ENCODE measurements at regions not wholly inside any gene's neighbourhood (a gene's known extent, or its start where the extent isn't known, plus 50 kb on each side); places are given as distances from the start of the nearest gene placed in this dataset.

- DNase-seq (ENCODE audit: low read depth in 2 of 2, low spot score in 1 of 2) = no peak
These were observed 236.5 kb upstream of the SALL3 start for GRCh38 chr18:78743078-78743477.

GRCh38 chr18:78751664-78752063 is 228.0 kb upstream of the SALL3 start:
- no peak for DNase-seq (ENCODE audit: low read depth in 2 of 2, low spot score in 1 of 2)

GRCh38 chr18:78753240-78753639 is 226.4 kb upstream of the SALL3 start:
- DNase-seq (ENCODE audit: low read depth in 2 of 2, low spot score in 1 of 2) = no peak

- DNase-seq (ENCODE audit: low read depth in 2 of 2, low spot score in 1 of 2) = no peak
These were observed 225.1 kb upstream of the SALL3 start for GRCh38 chr18:78754311-78755043.

GRCh38 chr18:78757014-78757413 is 222.6 kb upstream of the SALL3 start:
- DNase-seq (ENCODE audit: low read depth in 2 of 2, low spot score in 1 of 2) = no peak

GRCh38 chr18:78758496-78758895 is 221.1 kb upstream of the SALL3 start:
- no peak for DNase-seq (ENCODE audit: low read depth in 2 of 2, low spot score in 1 of 2)

- no peak for DNase-seq (ENCODE audit: low read depth in 2 of 2, low spot score in 1 of 2)
These were observed 216.9 kb upstream of the SALL3 start for GRCh38 chr18:78762753-78763152.

GRCh38 chr18:78764544-78764943 is 215.1 kb upstream of the SALL3 start:
- no peak for DNase-seq (ENCODE audit: low read depth in 2 of 2, low spot score in 1 of 2)

GRCh38 chr18:78765142-78765541 is 214.5 kb upstream of the SALL3 start:
- DNase-seq (ENCODE audit: low read depth in 2 of 2, low spot score in 1 of 2) = no peak

GRCh38 chr18:78765637-78766281 is 213.9 kb upstream of the SALL3 start:
- no peak for DNase-seq (ENCODE audit: low read depth in 2 of 2, low spot score in 1 of 2)

- DNase-seq (ENCODE audit: low read depth in 2 of 2, low spot score in 1 of 2) = no peak
These were observed 212.7 kb upstream of the SALL3 start for GRCh38 chr18:78766651-78767533.

GRCh38 chr18:78767648-78768071 is 212.0 kb upstream of the SALL3 start:
- DNase-seq (ENCODE audit: low read depth in 2 of 2, low spot score in 1 of 2) = no peak

GRCh38 chr18:78768221-78768620 is 211.4 kb upstream of the SALL3 start:
- no peak for DNase-seq (ENCODE audit: low read depth in 2 of 2, low spot score in 1 of 2)

- no peak for DNase-seq (ENCODE audit: low read depth in 2 of 2, low spot score in 1 of 2)
These were observed 210.7 kb upstream of the SALL3 start for GRCh38 chr18:78768656-78769501.

GRCh38 chr18:78769502-78770105 is 210.0 kb upstream of the SALL3 start:
- DNase-seq (ENCODE audit: low read depth in 2 of 2, low spot score in 1 of 2) = no peak

GRCh38 chr18:78770139-78770822 is 209.3 kb upstream of the SALL3 start:
- no peak for DNase-seq (ENCODE audit: low read depth in 2 of 2, low spot score in 1 of 2)

- no peak for DNase-seq (ENCODE audit: low read depth in 2 of 2, low spot score in 1 of 2)
These were observed 208.8 kb upstream of the SALL3 start for GRCh38 chr18:78770823-78771139.

GRCh38 chr18:78771496-78772359 is 207.9 kb upstream of the SALL3 start:
- no peak for DNase-seq (ENCODE audit: low read depth in 2 of 2, low spot score in 1 of 2)

All from stimulated activated CD8-positive, alpha-beta memory T cell treated with anti-CD3 and anti-CD28 coated beads, Interleukin-4, amount 100 ng/mL, for 1 hour (primary cell).